ENCODE measurements at regions not wholly inside any gene's neighbourhood (a gene's known extent, or its start where the extent isn't known, plus 50 kb on each side); places are given as distances from the start of the nearest gene placed in this dataset.

DNA sequence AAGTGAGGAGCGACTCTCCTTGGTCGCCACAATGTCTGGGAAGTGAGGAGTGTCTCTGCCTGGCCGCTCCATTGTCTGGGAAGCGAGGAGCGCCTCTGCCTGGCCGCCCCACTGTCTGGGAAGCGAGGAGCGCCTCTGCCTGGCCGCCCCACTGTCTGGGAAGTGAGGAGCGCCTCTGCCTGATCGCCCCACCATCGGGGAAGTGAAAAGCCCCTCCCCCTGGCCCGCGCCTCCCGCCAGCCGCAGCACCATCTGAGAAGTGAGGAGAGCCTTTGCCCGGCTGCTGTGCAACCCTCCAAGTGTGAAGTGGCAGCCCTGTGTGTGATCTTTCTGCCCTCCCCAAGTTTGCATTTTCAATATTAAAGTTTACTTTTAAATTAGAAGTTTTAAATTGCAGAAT, 95.0 kb upstream of the PPP2R5A start:
- DNase-seq (ENCODE audit: low spot score) = no peak

DNA sequence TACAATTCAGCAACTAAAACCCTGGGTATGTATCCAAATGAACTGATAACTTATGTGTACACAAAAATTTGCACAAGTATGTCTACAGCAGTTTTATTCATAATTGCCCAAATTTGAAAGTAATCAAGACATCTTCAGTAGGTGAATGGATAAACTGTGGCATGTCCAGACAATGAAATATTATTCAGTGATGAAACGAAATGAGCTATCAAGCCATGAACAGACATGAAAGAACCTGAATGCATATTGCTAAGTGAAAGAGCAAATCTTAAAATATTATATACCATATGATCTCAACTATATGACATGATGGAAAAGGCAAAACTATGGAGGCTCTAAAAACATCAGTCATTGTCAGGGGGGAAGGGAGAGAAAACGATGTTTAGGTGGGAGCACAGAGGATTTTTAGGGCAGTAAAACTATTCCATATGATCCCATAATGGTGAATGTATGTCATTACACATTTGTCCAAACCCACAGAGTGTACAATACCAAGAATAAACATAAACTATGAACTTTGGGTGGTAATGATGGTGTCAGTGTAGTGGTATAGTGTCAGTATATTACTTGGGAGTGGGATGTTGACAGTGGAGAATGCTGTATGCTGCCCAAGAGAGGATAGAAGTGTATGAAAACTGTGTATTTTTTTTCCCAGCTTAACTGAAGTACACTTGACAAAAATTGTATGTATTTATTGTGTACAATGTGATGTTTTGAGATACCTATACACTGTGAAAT, 92.8 kb upstream of the PPP2R5A start:
- DNase-seq (ENCODE audit: low spot score) = no peak

DNA sequence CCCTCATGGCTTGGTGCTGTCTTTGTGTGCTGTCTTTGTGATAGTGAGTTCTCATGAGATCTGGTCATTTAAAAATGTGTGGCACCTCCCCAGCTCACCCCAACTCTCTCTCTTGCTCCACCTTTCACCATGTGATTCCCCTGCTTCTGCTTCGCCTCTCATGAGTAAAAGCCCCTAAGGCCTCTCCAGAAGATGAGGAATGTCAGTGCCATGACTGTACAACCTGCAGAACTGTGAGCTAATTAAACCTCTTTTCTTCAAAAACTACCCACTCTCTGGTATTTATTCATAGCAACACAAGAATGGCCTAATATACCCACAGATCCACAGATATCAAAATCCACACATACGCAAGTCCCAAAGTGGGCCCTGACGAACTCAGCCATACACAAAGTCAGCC, 88.9 kb upstream of the PPP2R5A start:
- DNase-seq (ENCODE audit: low spot score) = no peak

DNA sequence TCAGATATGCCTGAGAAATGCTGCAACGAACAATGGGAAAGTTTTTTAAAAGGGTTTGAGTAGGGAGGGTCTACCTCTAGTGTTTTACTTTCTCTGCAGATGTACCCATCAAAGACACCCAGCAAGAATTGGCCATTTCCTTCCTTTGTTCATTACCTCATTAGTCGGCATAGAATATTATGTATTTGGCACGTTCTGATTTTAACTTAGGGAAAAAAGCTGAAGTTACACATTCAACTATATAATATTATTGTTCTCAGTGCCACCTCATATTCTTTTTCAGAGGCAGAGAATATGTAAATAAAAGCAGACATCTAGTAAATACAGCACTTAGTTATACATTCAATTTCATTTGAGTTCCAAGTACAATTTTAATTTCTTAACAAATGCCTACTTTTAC, 83.7 kb upstream of the PPP2R5A start:
- DNase-seq (ENCODE audit: low spot score) = no peak

DNA sequence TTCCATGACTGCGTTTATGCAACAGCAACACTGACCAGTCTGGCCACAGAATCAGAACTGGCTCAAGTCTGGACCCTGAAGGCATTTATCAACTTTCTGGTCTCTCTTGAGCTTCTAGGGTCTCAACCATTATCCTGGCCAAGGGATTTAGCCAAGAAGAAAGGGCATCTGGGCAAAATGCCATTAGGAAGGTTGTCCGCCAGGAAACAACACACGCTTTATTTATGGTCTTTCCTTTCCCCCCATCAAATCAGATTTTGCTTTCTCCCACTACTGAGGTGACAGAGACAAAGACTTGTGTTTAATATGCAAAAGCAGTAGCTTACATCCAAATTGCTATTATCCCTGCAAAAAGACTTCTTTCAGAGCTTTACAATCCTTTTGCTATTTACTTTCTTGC, 81.6 kb upstream of the PPP2R5A start:
- DNase-seq (ENCODE audit: low spot score) = no peak

DNA sequence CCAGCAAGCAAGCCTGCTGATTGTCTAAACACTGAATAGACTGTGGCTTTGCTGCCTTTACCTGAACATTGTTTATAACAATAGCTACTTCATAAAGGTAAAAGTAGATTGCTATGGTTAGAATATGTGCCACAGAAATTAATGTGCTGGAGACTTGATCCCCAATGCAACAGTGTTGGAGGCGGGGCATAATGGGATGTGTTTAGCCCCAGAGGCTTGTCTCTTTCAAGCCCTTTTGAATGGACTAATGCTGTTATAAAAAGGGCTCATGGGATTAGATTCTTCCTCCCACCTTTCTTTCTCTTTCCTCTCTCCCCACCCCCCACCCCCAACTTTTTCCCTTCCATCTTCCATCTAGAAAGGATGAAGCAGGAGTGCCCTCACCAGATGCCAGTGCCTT, 80.2 kb upstream of the PPP2R5A start:
- DNase-seq (ENCODE audit: low spot score) = no peak

DNA sequence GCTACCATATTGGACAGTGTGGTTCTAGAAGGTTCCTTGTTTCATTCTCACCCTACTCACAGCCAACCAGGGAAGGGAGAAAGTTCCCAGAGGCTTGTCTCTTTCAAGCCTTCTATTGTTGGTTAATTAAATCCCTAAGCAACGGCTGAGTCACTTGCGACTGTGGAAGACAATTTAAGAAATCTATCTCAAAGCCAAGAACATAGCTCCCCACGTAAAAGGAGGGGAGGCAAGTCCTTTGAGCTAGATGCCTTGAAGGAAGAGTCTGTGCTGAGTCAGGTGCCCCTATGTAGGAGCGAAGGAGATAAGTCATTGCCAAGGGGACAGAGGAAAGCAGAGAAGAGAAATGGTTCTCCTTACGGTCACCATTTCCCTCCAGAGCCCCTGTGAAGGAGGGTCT, 79.4 kb upstream of the PPP2R5A start:
- no peak for DNase-seq (ENCODE audit: low spot score)

DNA sequence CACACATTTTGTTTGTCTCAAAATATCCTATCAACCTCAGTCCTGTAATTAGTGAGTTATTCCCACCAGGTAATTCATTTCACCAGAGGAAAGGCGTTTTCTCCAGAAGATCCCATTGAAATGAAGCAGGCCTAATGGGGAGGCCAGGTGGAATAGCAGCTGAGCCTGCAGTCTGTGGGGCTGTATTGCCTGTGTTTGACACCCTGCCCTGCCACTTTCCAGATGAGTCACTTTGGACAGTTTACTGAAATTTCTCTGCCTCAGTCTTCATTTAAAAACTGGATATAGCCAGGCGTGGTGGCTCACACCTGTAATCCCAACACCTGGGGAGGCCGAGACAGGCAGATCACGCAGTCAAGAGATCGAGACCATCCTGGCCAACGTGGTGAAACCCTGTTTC, 78.1 kb upstream of the PPP2R5A start:
- no peak for DNase-seq (ENCODE audit: low spot score)

DNA sequence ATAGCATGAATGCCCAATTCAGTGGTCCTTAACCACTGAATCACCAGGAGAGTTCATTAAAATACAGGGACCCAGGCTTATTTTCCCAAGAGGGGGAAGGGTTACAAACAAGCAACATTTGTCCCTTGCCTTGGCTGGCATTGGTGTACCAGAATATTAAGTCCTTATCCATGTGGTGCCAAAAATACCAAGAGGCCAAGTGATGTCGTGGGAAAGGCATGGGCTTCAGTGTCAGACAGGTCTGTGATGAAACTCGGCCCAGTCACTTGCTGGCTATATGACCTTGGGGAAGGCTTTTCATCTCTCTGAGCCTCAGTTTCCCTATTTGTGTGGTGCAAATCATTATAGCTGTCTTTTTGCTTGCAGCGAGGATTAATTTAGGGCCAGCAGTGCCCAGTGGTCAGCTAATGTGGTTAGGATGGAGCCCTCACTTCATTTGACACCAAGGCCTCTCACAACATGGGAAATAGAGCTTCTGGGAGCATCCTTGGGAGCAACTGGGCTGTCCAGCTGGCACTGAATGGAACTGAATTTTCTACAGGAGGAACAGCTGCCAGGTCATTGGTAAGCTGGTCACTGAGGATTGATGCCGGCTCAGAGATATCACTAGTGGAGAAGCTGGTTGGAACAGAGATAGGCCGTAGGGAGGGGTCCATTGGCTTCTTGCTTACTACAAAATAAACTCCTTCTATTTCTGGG, 77.2 kb upstream of the PPP2R5A start:
- no peak for DNase-seq (ENCODE audit: low spot score)

DNA sequence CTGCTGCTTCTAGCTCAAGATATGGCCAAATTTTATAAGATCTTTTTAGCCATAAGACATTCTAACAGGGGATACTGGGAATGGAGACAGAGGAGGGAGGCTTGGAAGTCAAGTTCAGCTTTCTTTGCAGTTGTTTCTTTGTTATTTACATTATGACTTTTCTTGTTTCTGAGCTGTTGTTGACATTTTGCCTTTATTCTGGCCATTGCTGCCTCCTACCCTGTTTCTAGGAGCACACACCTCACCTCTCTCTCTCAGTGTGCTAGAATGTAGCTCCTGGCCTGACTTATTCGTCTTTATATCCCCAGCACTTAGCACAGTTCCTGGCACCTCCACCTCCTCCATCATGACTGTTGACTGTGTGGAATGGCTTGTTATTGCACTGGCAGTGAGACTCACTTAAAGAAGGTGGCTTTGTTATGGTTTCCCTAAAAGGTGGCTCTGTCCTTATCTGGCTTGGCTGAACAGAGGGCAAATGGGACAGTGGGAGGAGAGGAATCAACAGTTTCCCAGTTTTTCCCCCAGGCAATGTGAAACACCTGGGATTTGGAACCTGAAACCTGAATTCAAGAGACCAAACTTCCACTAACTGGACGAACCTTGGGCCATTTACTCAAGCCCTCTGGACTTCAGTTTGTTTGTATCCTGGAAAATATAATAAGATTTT, 76.1 kb upstream of the PPP2R5A start:
- no peak for DNase-seq (ENCODE audit: low spot score)

DNA sequence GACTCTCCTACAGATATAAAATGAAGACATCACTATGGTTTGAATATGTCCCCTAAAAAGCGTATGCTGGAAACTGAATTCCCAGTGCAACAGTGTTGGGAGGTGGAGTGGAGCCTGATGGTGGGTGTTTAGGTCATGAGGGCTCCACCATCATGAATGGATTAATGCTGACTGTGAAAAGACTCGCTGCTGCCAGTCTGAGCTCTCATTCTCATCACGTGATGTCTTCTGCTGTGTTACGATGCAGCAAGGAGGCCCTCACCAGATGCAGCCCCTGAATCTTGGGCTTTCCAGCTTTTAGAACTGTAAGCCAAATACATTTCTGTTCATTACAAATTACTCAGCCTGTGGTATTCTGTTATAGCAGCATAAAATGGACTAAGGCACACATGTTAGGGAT, 73.8 kb upstream of the PPP2R5A start:
- no peak for DNase-seq (ENCODE audit: low spot score)

DNA sequence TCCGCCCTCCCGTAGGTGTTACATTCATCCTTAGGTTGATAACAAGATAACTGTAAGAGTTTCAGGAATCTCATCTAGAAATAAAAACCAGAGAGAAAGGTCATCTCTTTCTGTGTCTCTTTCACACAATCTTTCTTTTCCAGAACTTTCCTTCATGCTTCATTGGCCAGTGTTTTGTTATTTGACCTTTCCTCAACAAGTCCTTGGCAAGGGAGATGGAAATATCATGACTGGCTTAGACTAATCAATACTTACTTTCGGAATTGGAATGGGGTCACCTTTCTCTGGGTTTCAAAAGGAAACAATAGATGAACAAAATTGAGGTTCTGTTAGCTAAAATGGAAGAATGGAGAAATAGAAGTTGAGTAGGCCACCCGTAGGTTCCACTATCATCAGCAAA, 72.9 kb upstream of the PPP2R5A start:
- DNase-seq (ENCODE audit: low spot score) = no peak

DNA sequence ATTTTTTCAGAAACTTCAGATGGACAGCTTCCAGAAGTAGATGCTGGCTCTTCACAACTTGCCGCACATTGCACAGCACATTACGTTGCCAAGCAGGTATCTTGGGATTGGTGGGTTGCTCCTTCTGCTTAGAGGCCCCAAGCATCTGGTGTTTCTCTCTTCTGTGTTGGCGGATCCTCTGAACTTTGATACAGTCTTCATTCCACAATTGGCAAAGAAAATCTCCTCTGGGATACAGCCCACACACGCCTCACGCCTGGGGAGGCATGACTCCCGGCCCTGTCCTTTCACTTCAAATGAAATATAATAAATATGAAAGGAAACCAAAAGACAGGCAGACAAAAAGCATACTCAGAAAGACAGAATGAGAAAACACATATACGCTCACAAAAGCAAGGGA, 72.3 kb upstream of the PPP2R5A start:
- DNase-seq (ENCODE audit: low spot score) = no peak

DNA sequence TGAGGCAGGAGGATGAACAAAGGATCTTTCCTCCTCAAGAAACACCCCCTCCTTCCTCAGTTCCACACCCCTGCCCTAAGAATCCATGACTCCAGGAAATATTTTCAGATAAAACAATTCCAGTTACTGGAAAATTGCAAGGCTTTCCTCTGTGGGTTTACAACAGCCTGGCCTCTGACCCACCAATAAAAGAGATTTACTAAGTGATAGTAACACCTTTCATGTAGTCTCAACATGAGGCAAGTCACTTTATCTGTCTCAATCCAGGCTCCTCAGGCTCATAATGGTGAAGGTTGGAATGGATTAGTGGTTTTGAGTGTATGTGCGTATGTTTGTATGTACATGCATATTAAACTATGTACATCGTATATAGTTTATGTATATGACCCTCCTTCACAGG, 71.4 kb upstream of the PPP2R5A start:
- DNase-seq (ENCODE audit: low spot score) = no peak

DNA sequence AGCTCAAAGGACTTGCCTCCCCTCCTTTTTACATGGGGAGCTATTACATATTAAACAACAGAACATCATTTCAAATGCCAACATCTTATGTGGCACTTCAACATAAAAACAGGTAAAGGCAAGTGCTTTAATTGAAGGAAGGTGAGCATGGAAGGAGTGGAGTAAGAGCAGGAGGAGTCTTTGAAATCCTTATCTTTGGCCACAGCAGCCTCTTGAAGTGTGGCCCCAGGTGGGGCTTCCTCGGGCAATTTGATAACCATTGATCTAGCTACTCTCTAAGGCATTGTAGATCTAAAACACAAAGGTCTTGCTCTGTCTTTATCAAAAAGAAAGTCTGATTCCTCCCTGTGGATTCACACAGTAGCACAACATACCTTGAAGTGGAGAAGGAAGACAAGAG, 70.9 kb upstream of the PPP2R5A start:
- DNase-seq (ENCODE audit: low spot score) = no peak

DNA sequence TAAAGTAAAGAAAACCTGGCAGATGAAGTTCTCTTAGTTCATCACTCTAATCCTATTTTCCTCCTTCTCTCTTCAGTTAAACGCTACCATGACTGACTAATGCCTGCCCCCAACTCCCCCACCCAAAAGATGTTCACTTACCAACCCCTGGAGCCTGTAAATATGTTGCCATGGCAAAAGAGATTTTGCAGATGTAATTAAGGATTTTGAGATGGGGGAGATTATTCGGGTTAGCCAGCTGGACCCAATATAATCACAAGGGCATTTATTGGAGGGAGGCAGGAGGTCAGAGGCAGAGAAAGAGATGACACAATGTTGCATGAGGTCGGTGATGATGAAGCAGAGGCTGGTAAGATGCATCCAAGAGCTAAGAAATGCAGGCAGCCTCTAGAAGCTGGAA, 69.3 kb upstream of the PPP2R5A start:
- no peak for DNase-seq (ENCODE audit: low spot score)

DNA sequence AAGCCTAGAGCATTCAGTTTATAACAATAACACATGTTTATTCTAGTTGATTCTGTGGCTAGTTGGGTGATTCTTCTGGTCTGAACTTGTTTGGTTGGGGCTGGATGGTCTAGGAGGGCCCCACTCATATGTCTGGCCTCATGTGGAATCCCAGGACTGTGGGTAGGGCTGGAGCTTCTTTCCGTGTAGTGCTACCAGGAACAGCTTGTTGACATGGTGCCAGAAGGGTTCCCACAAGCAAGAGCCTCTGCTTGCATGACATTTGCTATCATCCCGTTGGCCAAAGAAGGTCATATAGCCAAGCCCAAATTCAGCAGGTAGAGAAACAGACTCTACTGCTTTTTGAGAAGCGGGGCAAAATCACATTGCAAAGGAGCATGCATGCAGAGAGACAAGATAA, 67.6 kb upstream of the PPP2R5A start:
- no peak for DNase-seq (ENCODE audit: low spot score)

DNA sequence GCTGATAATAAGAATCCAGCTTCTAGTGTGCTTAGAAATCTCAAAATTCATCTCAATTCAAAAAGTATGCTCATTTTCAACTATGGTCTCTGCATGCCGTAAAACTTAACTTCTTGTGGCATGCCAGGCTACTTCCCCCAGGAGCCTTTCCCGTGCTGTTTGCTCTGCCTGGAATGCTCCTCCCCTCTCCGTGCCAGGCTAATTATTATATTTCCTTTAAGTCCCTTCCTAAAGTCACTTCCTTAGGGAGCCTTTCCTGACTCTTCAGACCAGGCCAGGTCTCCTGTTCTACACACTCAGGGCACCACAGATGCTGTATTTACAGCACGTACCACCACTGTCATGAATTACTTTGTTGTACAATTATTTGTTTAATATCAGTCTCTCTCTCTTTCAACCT, 67.1 kb upstream of the PPP2R5A start:
- DNase-seq (ENCODE audit: low spot score) = no peak

DNA sequence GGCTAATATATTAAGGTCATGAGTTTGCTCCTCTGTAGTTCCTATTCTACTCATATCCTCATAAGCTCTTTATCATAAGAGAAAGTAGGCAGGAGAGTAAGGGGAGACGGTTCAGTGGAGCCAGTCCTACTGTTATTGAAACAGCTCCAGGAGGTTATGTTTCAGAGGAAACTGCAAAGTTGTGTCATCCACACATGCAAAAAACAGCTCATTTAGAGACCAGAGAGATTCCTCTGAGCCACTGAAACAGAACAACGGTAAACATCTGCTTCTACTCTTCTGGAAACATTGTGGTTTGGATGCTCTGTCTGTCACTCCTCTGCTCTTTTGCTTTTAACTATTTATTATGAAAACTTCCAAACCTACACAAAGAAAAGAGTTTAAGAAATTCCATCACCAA, 66.3 kb upstream of the PPP2R5A start:
- DNase-seq (ENCODE audit: low spot score) = peak; percentile 23

DNA sequence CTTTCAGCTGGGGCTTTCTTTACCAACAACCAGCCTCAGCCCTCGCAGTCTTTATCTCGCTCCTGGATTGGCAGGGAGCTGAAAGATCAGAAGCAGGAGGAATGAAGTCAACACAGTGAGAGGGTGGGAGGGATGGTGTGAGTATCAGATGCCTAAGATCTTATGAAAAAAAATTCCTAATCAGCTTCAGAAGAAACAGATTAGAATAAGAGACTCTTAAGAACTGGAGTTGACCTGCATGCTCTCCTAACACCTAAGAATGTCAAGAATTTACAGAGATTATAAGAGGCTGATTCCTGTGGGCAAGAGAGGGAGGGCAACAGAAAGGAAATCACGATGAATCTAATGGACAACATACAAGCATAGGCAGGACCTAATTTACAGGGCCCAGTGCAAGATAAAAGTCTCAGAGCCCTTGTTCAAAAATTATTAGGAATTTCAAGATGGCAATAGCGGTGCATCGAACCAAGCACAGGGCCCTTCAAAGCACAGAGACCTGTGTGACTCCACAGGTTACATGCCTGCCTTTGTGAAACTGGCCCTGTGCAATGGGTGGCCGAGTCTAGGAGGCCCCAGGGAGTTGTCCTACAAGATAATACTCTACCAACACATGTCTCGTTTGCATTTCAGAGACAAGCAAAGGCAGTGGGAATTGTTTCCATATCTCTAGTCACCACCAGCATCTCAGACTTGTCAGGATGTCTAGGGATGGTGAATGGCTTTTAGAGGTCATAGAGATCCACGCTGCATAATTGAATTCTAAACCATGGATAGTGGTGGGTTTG, 65.3 kb upstream of the PPP2R5A start:
- DNase-seq (ENCODE audit: low spot score) = no peak

DNA sequence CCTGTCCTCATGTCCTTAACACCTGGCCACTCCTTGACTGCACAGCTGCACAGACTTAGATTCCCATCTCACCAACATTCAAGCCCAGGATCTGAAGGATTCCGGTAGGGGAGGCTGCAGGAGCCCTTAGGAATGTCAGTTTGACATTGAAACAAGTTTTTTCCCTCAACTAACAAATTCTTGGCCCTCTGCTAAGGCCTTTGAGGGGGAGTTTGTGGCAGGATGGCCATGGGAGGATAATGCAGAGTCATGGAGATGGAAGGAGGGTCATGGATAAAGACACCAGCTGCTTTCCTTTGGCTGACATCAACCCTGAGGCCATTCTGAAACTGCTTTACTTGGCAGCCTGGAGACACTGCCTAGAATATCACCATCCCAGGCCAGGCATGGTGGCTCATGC, 63.4 kb upstream of the PPP2R5A start:
- DNase-seq (ENCODE audit: low spot score) = no peak

DNA sequence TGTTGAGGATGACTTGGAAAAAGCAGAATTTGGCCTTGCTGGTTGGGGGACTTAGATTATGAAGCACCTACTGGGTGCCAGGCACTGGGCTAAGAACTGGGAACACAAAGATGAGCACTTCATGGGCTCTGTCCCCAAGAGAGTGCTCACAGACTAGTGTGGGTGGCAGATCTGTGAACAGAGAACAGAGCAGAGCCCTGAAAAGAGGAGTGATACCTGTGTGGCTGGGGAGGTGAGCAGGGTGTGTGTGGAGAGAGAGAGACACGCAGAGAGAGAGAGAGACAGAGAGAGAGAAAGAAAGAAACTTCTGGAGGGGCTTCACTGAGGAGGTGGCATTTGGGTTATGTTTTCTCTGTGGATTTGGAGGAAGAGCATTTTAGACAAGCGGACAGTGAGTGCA, 61.1 kb upstream of the PPP2R5A start:
- no peak for DNase-seq (ENCODE audit: low spot score)

DNA sequence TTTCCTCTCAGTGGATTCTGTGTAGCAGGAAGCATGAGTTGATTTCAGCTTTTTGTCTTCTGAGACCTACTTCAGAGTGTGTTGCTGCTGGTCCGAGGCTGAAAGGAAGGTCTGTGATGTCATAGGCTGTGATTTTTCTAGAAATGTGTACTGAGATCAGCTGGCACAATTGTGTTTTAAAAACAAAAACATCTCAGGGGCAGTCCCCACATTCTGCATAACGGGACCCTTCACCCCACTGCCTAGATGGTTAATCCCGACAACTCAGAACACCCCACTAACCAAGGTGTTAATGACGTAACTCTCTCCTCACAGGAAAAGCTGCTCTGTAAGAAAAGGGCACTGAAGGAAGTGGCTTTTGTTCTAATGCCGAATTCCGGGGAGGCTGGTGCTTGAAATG, 59.8 kb upstream of the PPP2R5A start:
- DNase-seq (ENCODE audit: low spot score) = no peak

Data from hepatic stellate cell (primary cell).